HL-60 (cell line): ENCODE measurements at regions not wholly inside any gene's neighbourhood (a gene's known extent, or its start where the extent isn't known, plus 50 kb on each side); places are given as distances from the start of the nearest gene placed in this dataset.

ENCODE experiments used
- DNase-seq, 2 experiments: peaks; one replicate each; pipeline ENCODE4 v3.0.0-alpha.2; 2010 to 2020; ENCODE audit warnings: low read depth in 1 of 2, low spot score in 1 of 2
- H3K27ac ChIP-seq: fragments of 250-450 bp; sonication (Bioruptor Pico); replicated peaks from 2 replicates; pipeline ENCODE4 v1.5.1; 2020; ENCODE audit warnings: mild to moderate bottlenecking, moderate library complexity
- H3K27me3 ChIP-seq: fragments of 250-450 bp; sonication (Bioruptor Pico); 2 replicates; pipeline ENCODE4 v1.5.1; 2021; ENCODE audit warnings: mild to moderate bottlenecking, moderate library complexity; ENCODE audit not compliant: insufficient read depth, poor library complexity, severe bottlenecking
- H3K4me3 ChIP-seq: replicated peaks from 2 replicates; pipeline ENCODE4 v1.5.1; 2011; ENCODE audit warnings: mild to moderate bottlenecking, control low read depth, low read length; ENCODE audit not compliant: insufficient read depth
- CTCF ChIP-seq: IDR thresholded peaks from one replicate; pipeline ENCODE4 v1.5.1; 2011; ENCODE audit warnings: low read length, control low read depth, inconsistent platforms; ENCODE audit not compliant: insufficient read depth
- GABPA ChIP-seq: IDR thresholded peaks from 2 replicates; pipeline ENCODE4 v1.6.1; 2012; ENCODE audit warnings: low read depth
- POLR2AphosphoS5 ChIP-seq: IDR thresholded peaks from 2 replicates; pipeline ENCODE4 v1.6.1; 2012; ENCODE audit warnings: low read depth
- REST ChIP-seq: IDR thresholded peaks from 2 replicates; pipeline ENCODE4 v1.6.1; 2012; ENCODE audit warnings: low read depth; ENCODE audit not compliant: insufficient replicate concordance
- SPI1 ChIP-seq: IDR thresholded peaks from 2 replicates; pipeline ENCODE4 v1.6.1; 2012; ENCODE audit warnings: low read depth, mild to moderate bottlenecking, borderline replicate concordance

- H3K4me3 ChIP-seq, result no peak overlapping the region
These were observed 548.8 kb downstream of the FGF9 start for GRCh38 chr13:22219709-22220108.

GRCh38 chr13:22220151-22221135 lies 549.6 kb downstream of the FGF9 start:
- no peak for TF ChIP-seq POLR2AphosphoS5
- TF ChIP-seq SPI1, result no peak
- TF ChIP-seq CTCF, result no peak
- TF ChIP-seq GABPA, result no peak
- DNase-seq, result no peak
- no peak overlapping the region for H3K27ac ChIP-seq
- no peaks in the 10 kb centered on the region for H3K27me3 ChIP-seq
- H3K4me3 ChIP-seq, result no peak overlapping the region

More at GRCh38 chr13:22219709-22220108, 548.8 kb downstream of the FGF9 start:
- no peaks in the 10 kb centered on the region for H3K27me3 ChIP-seq
- TF ChIP-seq SPI1 (no peak), POLR2AphosphoS5 (no peak), REST (no peak), GABPA (no peak), CTCF (no peak)
- DNase-seq, result no peak
- no peak overlapping the region for H3K27ac ChIP-seq

GRCh38 chr13:22223411-22223810 lies 552.5 kb downstream of the FGF9 start:
- TF ChIP-seq POLR2AphosphoS5 (no peak), SPI1 (no peak), CTCF (no peak), GABPA (no peak), REST (no peak)
- H3K27ac ChIP-seq, result no peak overlapping the region
- no peak for DNase-seq
- H3K4me3 ChIP-seq, result no peak overlapping the region
- H3K27me3 ChIP-seq, result no peaks in the 10 kb centered on the region
